Activated B cell treated with CpG ODN at 0.5 μM for 24 hours (primary cell): ENCODE measurements at regions not wholly inside any gene's neighbourhood (a gene's known extent, or its start where the extent isn't known, plus 50 kb on each side); places are given as distances from the start of the nearest gene placed in this dataset.
A peak's percentile ranks its signal among the peaks of the same experiment; 100 is the strongest.

Source experiments
- ATAC-seq: fragments of 200-7000 bp; cut with Tn5 transposase; one replicate; pipeline ENCODE4 v1.10.0; 2021; ENCODE audit warnings: low read depth, mild to moderate bottlenecking, moderate library complexity
- CTCF ChIA-PET: fragments of 350-600 bp; sonication (Branson Sonifier 250); formaldehyde crosslinking; loops from one replicate; lab custom pipeline; 2021; ENCODE audit warnings: antibody characterized with exemption; lab: Charles Lee
- POLR2A ChIA-PET: fragments of 350-600 bp; sonication (Branson Sonifier 250); formaldehyde crosslinking; loops from one replicate; lab custom pipeline; 2021; ENCODE audit warnings: antibody characterized with exemption; lab: Charles Lee
- DNase-seq: peaks from one replicate; pipeline ENCODE4 v3.0.0; 2022
- H3K27ac Mint-ChIP-seq: one replicate; pipeline ENCODE4 v1.8.0; 2020; ENCODE audit warnings: mixed read lengths
- H3K27me3 Mint-ChIP-seq: one replicate; pipeline ENCODE4 v1.8.0; 2021; ENCODE audit warnings: mixed read lengths
- H3K36me3 Mint-ChIP-seq: one replicate; pipeline ENCODE4 v1.8.0; 2021; ENCODE audit warnings: low read depth, mixed read lengths
- H3K4me1 Mint-ChIP-seq: one replicate; pipeline ENCODE4 v1.8.0; 2021; ENCODE audit warnings: mixed read lengths
- H3K4me3 Mint-ChIP-seq: one replicate; pipeline ENCODE4 v1.8.0; 2020; ENCODE audit warnings: mild to moderate bottlenecking, mixed read lengths
- H3K9me3 Mint-ChIP-seq: one replicate; pipeline ENCODE4 v1.8.0; 2020; ENCODE audit warnings: mixed read lengths
- intact Hi-C: fragments of 100-400 bp; cut with micrococcal nuclease; formaldehyde crosslinking; loops from one replicate; pipeline ENCODE4 v1.15.1; 2024
- TF ChIP-seq, protein P1 (sequence below): fragments of 200-600 bp; IDR thresholded peaks from one replicate; pipeline ENCODE4 v1.8.0; 2022; ENCODE audit warnings: antibody characterized with exemption, mild to moderate bottlenecking

- TF ChIP-seq, protein P1, sequence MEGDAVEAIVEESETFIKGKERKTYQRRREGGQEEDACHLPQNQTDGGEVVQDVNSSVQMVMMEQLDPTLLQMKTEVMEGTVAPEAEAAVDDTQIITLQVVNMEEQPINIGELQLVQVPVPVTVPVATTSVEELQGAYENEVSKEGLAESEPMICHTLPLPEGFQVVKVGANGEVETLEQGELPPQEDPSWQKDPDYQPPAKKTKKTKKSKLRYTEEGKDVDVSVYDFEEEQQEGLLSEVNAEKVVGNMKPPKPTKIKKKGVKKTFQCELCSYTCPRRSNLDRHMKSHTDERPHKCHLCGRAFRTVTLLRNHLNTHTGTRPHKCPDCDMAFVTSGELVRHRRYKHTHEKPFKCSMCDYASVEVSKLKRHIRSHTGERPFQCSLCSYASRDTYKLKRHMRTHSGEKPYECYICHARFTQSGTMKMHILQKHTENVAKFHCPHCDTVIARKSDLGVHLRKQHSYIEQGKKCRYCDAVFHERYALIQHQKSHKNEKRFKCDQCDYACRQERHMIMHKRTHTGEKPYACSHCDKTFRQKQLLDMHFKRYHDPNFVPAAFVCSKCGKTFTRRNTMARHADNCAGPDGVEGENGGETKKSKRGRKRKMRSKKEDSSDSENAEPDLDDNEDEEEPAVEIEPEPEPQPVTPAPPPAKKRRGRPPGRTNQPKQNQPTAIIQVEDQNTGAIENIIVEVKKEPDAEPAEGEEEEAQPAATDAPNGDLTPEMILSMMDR, result no peak
- Mint-ChIP-seq H3K27me3 (peaks cover 6% of the 10 kb centered on the region), H3K36me3 (no peaks in the 10 kb centered on the region), H3K4me1 (no peaks in the 10 kb centered on the region), H3K9me3 (no peaks in the 10 kb centered on the region), H3K27ac (no peak overlapping the region), H3K4me3 (no peak overlapping the region)
- DNase-seq (no peak), ATAC-seq (no peak)
- intact Hi-C loops, result no loop called here
- POLR2A ChIA-PET, result no interaction called here
- CTCF ChIA-PET, result interaction anchor here (4.7 kb wide), 1 partner anchor 1093 kb away, joined by 20 read pairs; no protein-coding TSS in a partner anchor
Observed at GRCh38 chr1:96962216-96962615, 240.6 kb downstream of the PTBP2 start.

- peaks cover 6% of the 10 kb centered on the region for H3K27me3 Mint-ChIP-seq
- POLR2A ChIA-PET, result no interaction called here
- no peak overlapping the region for H3K27ac Mint-ChIP-seq
- H3K4me3 Mint-ChIP-seq, result no peak overlapping the region
- no peak for DNase-seq
- CTCF ChIA-PET, result interaction anchor here (4.7 kb wide), 1 partner anchor 1092 kb away, joined by 20 read pairs; no protein-coding TSS in a partner anchor
- no peaks in the 10 kb centered on the region for H3K36me3 Mint-ChIP-seq
- no peak for ATAC-seq
- TF ChIP-seq, protein P1, result no peak
- no peaks in the 10 kb centered on the region for H3K4me1 Mint-ChIP-seq
- intact Hi-C loops, result no loop called here
- H3K9me3 Mint-ChIP-seq, result no peaks in the 10 kb centered on the region
Observed at GRCh38 chr1:96962751-96963211, 241.2 kb downstream of the PTBP2 start.

DNA sequence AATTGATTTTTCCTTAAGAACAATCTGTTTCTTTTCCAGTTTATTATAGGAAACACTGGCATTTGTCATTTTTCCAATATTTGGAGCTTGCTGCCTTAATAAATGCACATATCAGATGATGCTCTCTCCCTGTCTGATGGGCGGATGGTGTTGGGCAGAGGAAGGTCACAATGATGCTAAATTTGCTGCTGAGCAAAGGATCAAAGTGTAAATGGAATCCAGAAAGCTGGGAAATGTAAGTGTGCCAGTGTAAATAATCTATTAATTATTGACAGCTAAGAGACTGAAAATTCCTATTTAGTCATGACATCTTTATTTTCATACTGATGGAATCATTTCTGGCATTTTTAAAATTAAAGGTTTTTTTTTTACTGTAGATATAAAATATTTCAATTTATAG lies 243.2 kb downstream of the PTBP2 start:
- intact Hi-C loops, result no loop called here
- DNase-seq (no peak), ATAC-seq (no peak)
- Mint-ChIP-seq H3K27ac (no peak overlapping the region), H3K27me3 (peaks cover 9% of the 10 kb centered on the region), H3K4me1 (no peaks in the 10 kb centered on the region), H3K36me3 (no peaks in the 10 kb centered on the region), H3K4me3 (no peak overlapping the region), H3K9me3 (no peaks in the 10 kb centered on the region)
- ChIA-PET POLR2A (no interaction called here), CTCF (interaction anchor here (0.6 to 4.7 kb wide), 6 partner anchors 14 to 1090 kb away, joined by 3 to 20 read pairs (median 4); no protein-coding TSS in a partner anchor)
- TF ChIP-seq, protein P1, result no peak

GRCh38 chr1:96966536-96967138 lies 245.1 kb downstream of the PTBP2 start:
- no peak overlapping the region for H3K27ac Mint-ChIP-seq
- TF ChIP-seq, protein P1, result peak; percentile 52
- peaks cover 5% of the 10 kb centered on the region for H3K27me3 Mint-ChIP-seq
- H3K36me3 Mint-ChIP-seq, result no peaks in the 10 kb centered on the region
- no peaks in the 10 kb centered on the region for H3K4me1 Mint-ChIP-seq
- intact Hi-C loops, result loop anchor here (1.0 kb wide), 2 partner anchors 854 to 1085 kb away; no protein-coding TSS in a partner anchor
- H3K9me3 Mint-ChIP-seq, result no peaks in the 10 kb centered on the region
- ChIA-PET CTCF (interaction anchor here (1.0 to 4.7 kb wide), 2 partner anchors 1085 to 1088 kb away, joined by 7 to 20 read pairs; no protein-coding TSS in a partner anchor), POLR2A (no interaction called here)
- peak; percentile 44 for DNase-seq
- ATAC-seq, result peak; percentile 52
- H3K4me3 Mint-ChIP-seq, result no peak overlapping the region

DNA sequence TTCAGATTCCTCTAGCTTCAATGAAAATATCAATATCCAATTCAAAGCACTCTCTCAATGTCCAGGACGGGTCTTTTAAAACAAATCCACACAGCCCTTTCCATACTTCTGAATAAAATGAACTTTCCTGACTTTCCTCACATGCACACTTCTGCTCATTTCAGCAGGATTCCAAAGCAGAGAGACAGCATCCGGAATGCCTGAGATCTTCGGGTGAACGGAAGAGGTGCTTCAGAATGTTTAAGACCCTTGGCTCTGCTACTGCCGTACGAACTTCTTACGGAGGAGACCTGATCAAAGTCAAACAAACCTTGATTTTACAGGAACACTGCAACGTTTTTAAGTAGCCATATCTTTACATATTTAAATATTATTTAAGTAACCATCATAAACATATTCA lies 245.7 kb downstream of the PTBP2 start:
- CTCF ChIA-PET, result interaction anchor here (1.0 kb wide), 1 partner anchor 1084 kb away, joined by 7 read pairs; no protein-coding TSS in a partner anchor
- Mint-ChIP-seq H3K9me3 (no peaks in the 10 kb centered on the region), H3K4me1 (no peaks in the 10 kb centered on the region), H3K4me3 (no peak overlapping the region), H3K36me3 (no peaks in the 10 kb centered on the region), H3K27me3 (peaks cover 3% of the 10 kb centered on the region), H3K27ac (no peak overlapping the region)
- ATAC-seq (no peak), DNase-seq (no peak)
- POLR2A ChIA-PET, result no interaction called here
- intact Hi-C loops, result no loop called here
- TF ChIP-seq, protein P1, result no peak
